CD14-positive monocyte (primary cell): ENCODE measurements at regions not wholly inside any gene's neighbourhood (a gene's known extent, or its start where the extent isn't known, plus 50 kb on each side); places are given as distances from the start of the nearest gene placed in this dataset.

ENCODE experiments used
- DNase-seq, 3 donors: peaks; one replicate each; pipeline ENCODE4 v3.0.0-alpha.2; 2011 to 2022
- H2AFZ ChIP-seq: 2 replicates; pipeline ENCODE4 v1.6.0; 2012; ENCODE audit warnings: mild to moderate bottlenecking, low read depth, low read length, inconsistent platforms; ENCODE audit not compliant: insufficient read depth, poor library complexity, severe bottlenecking
- H3K27ac ChIP-seq, 2 donors: 1 replicate in 1 of 2; 2 replicates in 1 of 2; pipeline ENCODE4 v1.5.1; 2012 to 2013; ENCODE audit warnings: low read length in 2 of 2, control low read depth in 1 of 2, inconsistent platforms in 1 of 2, low read depth in 1 of 2, mild to moderate bottlenecking in 1 of 2
- H3K27me3 ChIP-seq, 2 donors: one replicate each; pipeline versions ENCODE4 v1.6.0 to v1.6.1; 2011 to 2013; ENCODE audit warnings: low read length in 2 of 2; ENCODE audit not compliant: control insufficient read depth in 2 of 2, insufficient read depth in 2 of 2
- H3K36me3 ChIP-seq, 2 donors: replicated peaks in 1 of 2; 1 replicate in 1 of 2; 2 replicates in 1 of 2; pipeline versions ENCODE4 v1.5.1 to v1.6.1; 2012 to 2013; ENCODE audit warnings: low read length in 2 of 2, control low read depth in 1 of 2, inconsistent platforms in 1 of 2, mild to moderate bottlenecking in 1 of 2; ENCODE audit not compliant: insufficient read depth in 2 of 2, control insufficient read depth in 1 of 2
- H3K4me1 ChIP-seq, 2 donors: 1 replicate in 1 of 2; 2 replicates in 1 of 2; pipeline versions ENCODE4 v1.5.1 to v1.6.1; 2012 to 2013; ENCODE audit warnings: low read length in 2 of 2, control low read depth in 1 of 2, inconsistent platforms in 1 of 2, mild to moderate bottlenecking in 1 of 2, moderate library complexity in 1 of 2; ENCODE audit not compliant: insufficient read depth in 2 of 2, control insufficient read depth in 1 of 2
- H3K4me2 ChIP-seq: replicated peaks from 2 replicates; pipeline ENCODE3; 2012; ENCODE audit warnings: low read length, moderate library complexity, mild to moderate bottlenecking; ENCODE audit not compliant: poor library complexity, severe bottlenecking; ENCODE audit errors: extremely low read depth
- H3K4me3 ChIP-seq, 3 experiments: fragments of 200-600 bp in 1 of 3; sonication (generic) in 1 of 3; replicated peaks in 1 of 3; 1 replicate in 2 of 3; 2 replicates in 1 of 3; pipeline ENCODE4 v1.5.1; 2011 to 2013; ENCODE audit warnings: low read length in 3 of 3, mild to moderate bottlenecking in 3 of 3, control low read depth in 2 of 3, low read depth in 2 of 3, inconsistent platforms in 1 of 3, moderate library complexity in 1 of 3
- H3K79me2 ChIP-seq: 2 replicates; pipeline ENCODE4 v1.6.0; 2012; ENCODE audit warnings: mild to moderate bottlenecking, control low read depth, inconsistent platforms, low read length, moderate library complexity; ENCODE audit not compliant: insufficient read depth
- H3K9ac ChIP-seq: 2 replicates; pipeline ENCODE4 v1.6.0; 2017; ENCODE audit warnings: low read length, mild to moderate bottlenecking; ENCODE audit not compliant: insufficient read depth, poor library complexity, severe bottlenecking
- H3K9me3 ChIP-seq, 2 donors: replicated peaks in 1 of 2; 1 replicate in 1 of 2; 2 replicates in 1 of 2; pipeline versions ENCODE4 v1.5.1 to v1.6.1; 2012 to 2013; ENCODE audit warnings: low read length in 2 of 2, control low read depth in 1 of 2; ENCODE audit not compliant: control insufficient read depth in 1 of 2, insufficient read depth in 1 of 2
- H4K20me1 ChIP-seq: 2 replicates; pipeline ENCODE4 v1.6.0; 2012; ENCODE audit warnings: mild to moderate bottlenecking, low read length, control low read depth, moderate library complexity; ENCODE audit not compliant: insufficient read depth
- H3K27ac Mint-ChIP-seq, 7 donors: one replicate each; pipeline ENCODE4 v1.8.0; 2020; ENCODE audit warnings: mild to moderate bottlenecking in 7 of 7, mixed read lengths in 7 of 7, moderate library complexity in 6 of 7, inconsistent platforms in 2 of 7
- H3K27me3 Mint-ChIP-seq, 3 donors: one replicate each; pipeline ENCODE4 v1.8.0; 2021 to 2022; ENCODE audit warnings: low read depth in 3 of 3, mild to moderate bottlenecking in 3 of 3, mixed read lengths in 3 of 3, moderate library complexity in 3 of 3, inconsistent platforms in 1 of 3
- H3K36me3 Mint-ChIP-seq, 2 donors: one replicate each; pipeline ENCODE4 v1.8.0; 2020; ENCODE audit warnings: mixed read lengths in 2 of 2, inconsistent platforms in 1 of 2, mild to moderate bottlenecking in 1 of 2
- H3K4me1 Mint-ChIP-seq: one replicate; pipeline ENCODE4 v1.8.0; 2020; ENCODE audit warnings: mild to moderate bottlenecking, mixed read lengths
- H3K4me3 Mint-ChIP-seq, 2 donors: one replicate each; pipeline ENCODE4 v1.8.0; 2020; ENCODE audit warnings: mild to moderate bottlenecking in 2 of 2, mixed read lengths in 2 of 2, moderate library complexity in 1 of 2
- H3K9me3 Mint-ChIP-seq, 7 donors: one replicate each; pipeline ENCODE4 v1.8.0; 2020 to 2022; ENCODE audit warnings: mixed read lengths in 7 of 7, mild to moderate bottlenecking in 6 of 7, moderate library complexity in 6 of 7, inconsistent platforms in 2 of 7
- CTCF ChIP-seq: fragments of 200-600 bp; IDR thresholded peaks from one replicate; pipeline ENCODE4 v1.8.0; 2022; ENCODE audit warnings: antibody characterized with exemption, mild to moderate bottlenecking
- WGBS: methylation state at CpG from one replicate; pipeline ENCODE4 v1.1.5; 2013; ENCODE audit warnings: missing lambda C conversion rate; ENCODE audit not compliant: insufficient coverage; 5-methylcytosine and 5-hydroxymethylcytosine counted together
- intact Hi-C, 2 donors: fragments of 100-400 bp; cut with micrococcal nuclease; formaldehyde crosslinking; loops; one replicate each; pipeline versions ENCODE4 v1.15.0 to v1.15.1; 2023

- Histone ChIP-seq H3K79me2 (no peaks in the 10 kb centered on the region), H3K4me3 (no peak overlapping the region), H3K9me3 (no peaks in the 10 kb centered on the region), H3K4me2 (no peak overlapping the region), H3K4me1 (peaks cover 0 to 3% of the 10 kb centered on the region in 2 donors), H3K27me3 (no peaks in the 10 kb centered on the region), H4K20me1 (no peaks in the 10 kb centered on the region), H3K36me3 (no peaks in the 10 kb centered on the region), H3K9ac (no peak overlapping the region), H3K27ac (no peak overlapping the region), H2AFZ (no peak overlapping the region)
- intact Hi-C loops = no loop called here
- no peak for DNase-seq
- H3K27me3 Mint-ChIP-seq = peaks cover 0 to 5% (median 2%) of the 10 kb centered on the region in 3 donors
- peaks cover 8% of the 10 kb centered on the region for H3K4me1 Mint-ChIP-seq
- H3K36me3 Mint-ChIP-seq = no peaks in the 10 kb centered on the region
- H3K4me3 Mint-ChIP-seq = no peak overlapping the region
- no peak overlapping the region for H3K27ac Mint-ChIP-seq
- no CpG with 5 or more reads among the region's 5 CpGs for WGBS
- peaks cover 0 to 10% (median 2%) of the 10 kb centered on the region in 7 donors for H3K9me3 Mint-ChIP-seq
- no peak for TF ChIP-seq CTCF
Observed at GRCh38 chr16:47781673-47782072, 320.5 kb downstream of the PHKB start.

- no peak overlapping the region for H3K27ac Mint-ChIP-seq
Observed at GRCh38 chr16:47780213-47780875, 319.2 kb downstream of the PHKB start.

More at GRCh38 chr16:47780213-47780875, 319.2 kb downstream of the PHKB start:
- Mint-ChIP-seq H3K4me1 (peaks cover 8% of the 10 kb centered on the region), H3K27me3 (peaks cover 0 to 4% (median 2%) of the 10 kb centered on the region in 3 donors), H3K36me3 (no peaks in the 10 kb centered on the region), H3K9me3 (peaks cover 0 to 5% (median 2%) of the 10 kb centered on the region in 7 donors), H3K4me3 (no peak overlapping the region)
- Histone ChIP-seq H3K4me2 (no peak overlapping the region), H2AFZ (no peak overlapping the region), H3K79me2 (no peaks in the 10 kb centered on the region), H3K4me1 (peaks cover 0 to 3% of the 10 kb centered on the region in 2 donors), H3K36me3 (no peaks in the 10 kb centered on the region), H3K9ac (no peak overlapping the region), H3K9me3 (no peaks in the 10 kb centered on the region), H4K20me1 (no peaks in the 10 kb centered on the region), H3K27ac (no peak overlapping the region), H3K27me3 (no peaks in the 10 kb centered on the region), H3K4me3 (peak overlapping the region in 1 of 3 experiments; percentile 73)
- WGBS = 100% methylated on average over 2 of the region's 8 CpGs
- intact Hi-C loops = no loop called here
- no peak for DNase-seq
- TF ChIP-seq CTCF = no peak
